Sigmoid colon (tissue), 4 donors: ENCODE measurements at regions not wholly inside any gene's neighbourhood (a gene's known extent, or its start where the extent isn't known, plus 50 kb on each side); places are given as distances from the start of the nearest gene placed in this dataset.
"Not testable (repeated sequence)": the region's sequence is repeated elsewhere in the genome, so short reads cannot be mapped to it uniquely, and the experiment has no call there.

ENCODE experiments used
- EP300 ChIP-seq, 4 donors: sonication (generic); formaldehyde crosslinking; IDR thresholded peaks; one replicate each; pipeline ENCODE4 v1.6.1; 2017; ENCODE audit warnings: antibody characterized with exemption in 4 of 4
- POLR2A ChIP-seq, 2 donors: fragments of 450-650 bp; IDR thresholded peaks; one replicate each; pipeline ENCODE4 v1.6.1; 2016; ENCODE audit warnings: antibody characterized with exemption in 2 of 2, mild to moderate bottlenecking in 2 of 2, moderate library complexity in 2 of 2
- POLR2AphosphoS5 ChIP-seq, 4 donors: sonication (generic); formaldehyde crosslinking; IDR thresholded peaks; one replicate each; pipeline ENCODE4 v1.6.1; 2017; ENCODE audit warnings: antibody characterized with exemption in 4 of 4
- TF ChIP-seq, protein P1 (sequence below), 4 experiments: fragments of 450-650 bp in 3 of 4; fragments of 200-600 bp in 1 of 4; IDR thresholded peaks; one replicate each; pipeline ENCODE4 v1.5.1; 2016 to 2019; ENCODE audit warnings: antibody characterized with exemption in 4 of 4, mild to moderate bottlenecking in 3 of 4, moderate library complexity in 2 of 4

DNA sequence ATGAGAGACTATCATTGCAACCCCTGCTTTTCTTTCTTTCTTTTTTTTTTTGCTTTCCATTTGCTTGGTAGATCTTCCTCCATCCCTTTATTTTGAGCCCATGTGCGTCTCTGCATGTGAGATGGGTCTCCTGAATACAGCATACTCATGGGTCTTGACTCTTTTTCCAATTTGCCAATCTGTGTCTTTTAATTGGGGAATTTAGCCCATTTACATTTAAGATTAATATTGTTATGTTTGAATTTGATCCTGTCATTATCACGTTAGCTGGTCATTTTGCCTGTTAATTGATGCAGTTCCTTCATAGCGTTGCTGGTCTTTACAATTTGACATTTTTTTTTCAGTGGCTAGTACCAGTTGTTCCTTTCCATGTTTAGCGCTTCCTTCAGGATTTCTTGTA, 211.5 kb upstream of the SLC38A2 start:
- not testable (repeated sequence) for TF ChIP-seq EP300, POLR2AphosphoS5, POLR2A (IDR thresholded peaks at IDR 0.05)
- TF ChIP-seq, protein P1, sequence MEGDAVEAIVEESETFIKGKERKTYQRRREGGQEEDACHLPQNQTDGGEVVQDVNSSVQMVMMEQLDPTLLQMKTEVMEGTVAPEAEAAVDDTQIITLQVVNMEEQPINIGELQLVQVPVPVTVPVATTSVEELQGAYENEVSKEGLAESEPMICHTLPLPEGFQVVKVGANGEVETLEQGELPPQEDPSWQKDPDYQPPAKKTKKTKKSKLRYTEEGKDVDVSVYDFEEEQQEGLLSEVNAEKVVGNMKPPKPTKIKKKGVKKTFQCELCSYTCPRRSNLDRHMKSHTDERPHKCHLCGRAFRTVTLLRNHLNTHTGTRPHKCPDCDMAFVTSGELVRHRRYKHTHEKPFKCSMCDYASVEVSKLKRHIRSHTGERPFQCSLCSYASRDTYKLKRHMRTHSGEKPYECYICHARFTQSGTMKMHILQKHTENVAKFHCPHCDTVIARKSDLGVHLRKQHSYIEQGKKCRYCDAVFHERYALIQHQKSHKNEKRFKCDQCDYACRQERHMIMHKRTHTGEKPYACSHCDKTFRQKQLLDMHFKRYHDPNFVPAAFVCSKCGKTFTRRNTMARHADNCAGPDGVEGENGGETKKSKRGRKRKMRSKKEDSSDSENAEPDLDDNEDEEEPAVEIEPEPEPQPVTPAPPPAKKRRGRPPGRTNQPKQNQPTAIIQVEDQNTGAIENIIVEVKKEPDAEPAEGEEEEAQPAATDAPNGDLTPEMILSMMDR (IDR thresholded peaks at IDR 0.05), result not testable (repeated sequence)
